Endometrium (tissue), 2 donors: ENCODE measurements at regions not wholly inside any gene's neighbourhood (a gene's known extent, or its start where the extent isn't known, plus 50 kb on each side); places are given as distances from the start of the nearest gene placed in this dataset.
A peak's percentile ranks its signal among the peaks of the same experiment; 100 is the strongest.

Experiments
- FAIRE-seq: peaks from 2 replicates; lab custom pipeline; 2012; peaks lifted over from hg19 to GRCh38; lab: Jason Lieb, UNC
- donor health status: control.
- donor health status: control.

DNA sequence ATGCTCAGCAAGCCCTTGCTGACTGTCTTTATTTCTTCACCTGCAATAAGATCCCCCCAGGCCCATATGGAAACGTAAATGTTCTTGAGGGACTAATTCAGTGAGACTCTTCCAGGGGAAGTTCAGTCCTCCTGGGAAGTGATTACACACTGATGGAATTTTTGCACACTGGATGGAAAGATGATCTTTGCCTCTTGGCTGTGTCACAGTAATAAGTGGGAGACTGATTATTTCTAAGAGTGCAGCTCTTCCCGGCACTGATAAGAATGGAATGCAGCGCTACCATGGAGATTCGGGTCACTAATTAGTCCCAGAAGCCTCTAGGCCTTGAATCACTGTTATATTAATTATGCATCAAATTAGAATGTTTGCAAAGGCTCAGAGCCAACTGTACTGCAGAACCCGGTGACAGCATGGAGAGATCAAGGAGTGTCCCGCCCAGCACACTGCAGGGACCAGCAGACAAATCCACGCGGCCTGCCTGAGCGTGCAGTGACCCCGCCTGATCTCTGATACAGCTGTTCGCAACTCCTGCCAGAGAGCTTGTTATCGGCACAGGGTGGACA is 178.3 kb downstream of the SNX19 start:
- peak; percentile 80 for FAIRE-seq

- FAIRE-seq: no peak
These were observed 177.7 kb downstream of the SNX19 start for GRCh38 chr11:130738611-130739010.

- FAIRE-seq: no peak
These were observed 175.5 kb downstream of the SNX19 start for GRCh38 chr11:130740819-130741218.

- FAIRE-seq: no peak
These were observed 171.5 kb downstream of the SNX19 start for GRCh38 chr11:130744794-130745193.

GRCh38 chr11:130749216-130749615 is 167.1 kb downstream of the SNX19 start:
- no peak for FAIRE-seq

DNA sequence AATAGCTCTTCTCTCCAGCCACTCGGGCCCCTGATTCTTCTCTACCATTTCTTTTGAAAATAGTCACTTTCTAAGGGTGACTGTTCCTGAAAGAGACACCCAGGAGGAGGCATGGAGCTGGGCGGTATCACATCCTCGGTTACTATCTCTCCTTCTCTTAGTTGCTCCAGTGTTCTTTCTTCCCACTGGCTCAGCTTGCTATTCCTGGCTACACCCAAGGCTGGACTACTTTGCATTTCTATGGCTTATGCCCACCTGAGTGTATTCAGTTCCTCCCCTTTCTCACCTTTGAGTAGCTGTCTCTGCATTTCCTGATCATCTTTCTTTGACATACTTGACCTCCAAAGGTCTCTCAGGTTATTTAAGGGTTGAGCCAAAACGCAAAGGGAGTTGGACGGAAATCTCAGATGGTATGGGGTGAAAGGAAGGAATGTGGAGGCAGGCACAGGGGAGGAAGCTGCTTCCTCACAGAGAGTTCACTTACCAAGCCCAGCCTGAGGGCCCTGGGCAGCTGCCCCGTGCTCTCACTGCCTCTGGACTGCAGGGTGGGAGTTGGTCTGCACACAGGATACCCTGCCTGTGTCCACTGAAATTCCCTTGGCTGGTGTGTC is 155.7 kb downstream of the SNX19 start:
- no peak for FAIRE-seq

GRCh38 chr11:130761560-130762220 is 154.6 kb downstream of the SNX19 start:
- no peak for FAIRE-seq

GRCh38 chr11:130762638-130763037 is 153.6 kb downstream of the SNX19 start:
- no peak for FAIRE-seq

DNA sequence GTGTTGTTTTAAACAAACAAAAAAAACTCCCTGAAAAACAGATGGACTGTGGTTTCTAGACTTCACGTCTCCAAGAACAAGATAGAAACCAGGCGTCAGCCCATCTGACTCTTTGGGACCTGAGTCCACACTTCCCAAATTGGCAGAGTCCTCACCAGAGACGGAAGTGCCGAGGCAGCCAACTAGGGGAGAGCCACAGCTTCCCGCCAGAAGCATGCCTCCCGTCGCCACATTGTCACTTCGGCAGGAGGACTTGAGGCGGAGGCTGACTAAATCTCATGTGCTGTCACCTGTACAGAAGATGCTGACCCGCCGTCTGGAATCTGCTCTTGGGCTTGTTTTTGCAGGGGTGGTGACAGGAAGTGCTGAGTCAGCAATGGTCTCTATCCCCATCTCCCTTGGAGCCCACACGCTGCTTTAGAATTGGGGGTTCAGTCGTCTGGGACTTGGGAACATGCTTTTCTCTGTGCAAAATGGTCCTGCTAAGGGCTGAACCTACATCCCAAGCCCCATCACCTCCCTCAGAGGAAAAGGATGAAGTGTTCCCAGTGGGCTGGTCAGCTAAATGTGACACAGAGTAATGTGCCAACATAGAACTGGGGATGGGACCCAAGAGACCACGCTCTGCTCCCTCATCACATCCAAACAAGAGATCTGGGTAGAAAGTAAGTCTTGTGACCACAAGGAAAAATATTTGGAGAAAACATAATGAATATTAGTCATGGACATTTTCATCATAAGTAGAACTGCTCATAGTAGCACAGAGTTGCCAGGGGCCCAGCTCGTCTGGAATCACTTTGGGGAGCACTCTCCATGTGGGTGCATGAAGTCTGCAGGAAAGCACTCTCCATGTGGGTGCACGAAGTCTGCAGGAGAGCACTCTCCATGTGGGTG is 152.9 kb downstream of the SNX19 start:
- no peak for FAIRE-seq

- no peak for FAIRE-seq
These were observed 150.9 kb downstream of the SNX19 start for GRCh38 chr11:130765406-130765805.

- FAIRE-seq: no peak
These were observed 150.2 kb downstream of the SNX19 start for GRCh38 chr11:130765951-130766649.

DNA sequence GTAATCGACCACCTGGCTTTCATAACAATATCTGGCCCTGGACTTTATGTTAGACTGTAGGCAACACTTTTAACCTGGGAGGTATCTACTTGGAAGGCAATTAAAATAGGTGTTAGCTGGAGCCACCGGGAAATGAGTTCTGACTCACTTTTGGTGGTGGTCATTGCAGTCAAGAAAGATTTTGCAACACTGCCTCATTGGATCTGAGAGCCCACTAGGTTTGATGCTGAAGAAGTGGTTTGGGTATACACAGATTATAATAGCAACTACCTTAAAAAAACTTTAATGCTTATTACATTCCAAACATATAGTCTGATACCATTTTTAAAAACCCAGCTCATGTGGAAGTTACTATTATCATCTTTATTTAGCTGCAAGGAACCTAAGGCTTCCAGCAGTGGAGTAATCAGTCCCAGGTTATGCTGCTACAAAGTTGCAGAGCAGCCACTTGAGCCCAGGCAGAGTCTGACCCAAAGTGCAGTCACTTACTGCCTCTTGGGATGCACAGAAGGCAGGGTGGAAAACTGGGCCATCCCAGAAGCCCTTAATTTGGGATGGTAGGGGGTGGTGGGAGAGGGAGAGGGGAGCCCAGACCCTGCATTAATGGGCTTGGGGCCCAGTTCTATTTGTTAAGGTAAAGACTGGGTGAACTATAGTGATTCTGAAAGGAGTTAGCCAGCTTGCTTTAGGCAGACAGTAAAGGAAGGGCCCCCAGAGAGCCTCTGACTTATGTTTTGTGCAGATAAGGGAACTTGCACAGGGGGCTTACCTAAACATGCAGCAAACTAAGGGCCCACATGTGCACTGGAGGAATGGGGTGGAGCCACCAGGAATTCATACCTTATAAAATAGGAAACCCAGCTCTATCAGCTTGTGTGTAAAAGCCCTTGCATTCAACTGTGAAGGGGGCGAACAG is 149.4 kb downstream of the SNX19 start:
- FAIRE-seq: no peak

- FAIRE-seq: no peak
These were observed 146.3 kb downstream of the SNX19 start for GRCh38 chr11:130769782-130770535.

DNA sequence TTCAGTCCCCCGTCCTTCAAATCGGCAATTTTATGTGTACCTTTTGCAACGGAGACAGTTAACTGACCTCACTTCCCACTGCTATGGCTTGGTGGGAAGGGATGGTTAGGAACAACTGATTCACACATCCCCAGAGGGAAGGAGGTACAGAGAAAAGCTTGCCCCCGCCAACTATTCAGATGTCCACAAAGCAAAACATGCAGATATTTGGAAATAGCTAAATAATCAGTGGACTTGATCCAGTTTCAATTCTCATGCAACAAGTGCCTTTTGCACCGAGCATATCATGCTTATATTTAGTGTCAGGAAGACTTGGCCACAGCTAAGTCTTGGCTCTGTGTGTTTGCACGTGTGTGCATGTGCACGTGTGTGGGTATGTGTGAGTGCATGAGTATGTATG is 144.6 kb downstream of the SNX19 start:
- no peak for FAIRE-seq

- FAIRE-seq: no peak
These were observed 143.7 kb downstream of the SNX19 start for GRCh38 chr11:130772266-130773227.

DNA sequence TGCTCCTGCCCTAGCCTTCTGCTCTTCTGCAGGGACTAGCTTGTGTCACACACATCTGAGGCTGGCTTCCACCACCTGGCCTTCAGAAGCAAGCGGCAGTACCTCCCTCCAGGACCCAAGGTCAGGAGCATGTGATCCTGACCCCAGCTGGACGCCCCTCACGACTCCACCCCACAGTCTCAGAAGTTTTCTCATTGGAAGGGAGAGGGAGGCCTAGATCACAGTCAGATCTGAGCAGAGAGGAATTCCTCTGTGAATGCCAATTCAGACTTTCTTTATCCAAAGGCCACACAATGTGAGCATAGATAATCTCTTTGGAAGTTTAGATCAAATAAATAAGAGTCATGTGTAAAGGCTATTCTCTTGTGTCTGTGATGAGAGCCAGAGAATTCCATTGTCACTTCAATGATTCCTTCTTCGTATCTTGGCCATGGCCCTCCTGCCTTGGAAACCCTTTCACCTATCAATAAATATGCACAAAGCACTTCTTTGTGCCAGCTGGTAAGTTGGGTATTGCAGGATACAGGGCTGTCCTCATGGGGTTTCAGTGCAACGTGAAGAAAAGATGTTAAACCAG is 142.9 kb downstream of the SNX19 start:
- FAIRE-seq: no peak

GRCh38 chr11:130774703-130775102 is 141.6 kb downstream of the SNX19 start:
- FAIRE-seq: no peak

GRCh38 chr11:130775306-130776060 is 140.8 kb downstream of the SNX19 start:
- FAIRE-seq: no peak
